ENCODE measurements at regions not wholly inside any gene's neighbourhood (a gene's known extent, or its start where the extent isn't known, plus 50 kb on each side); places are given as distances from the start of the nearest gene placed in this dataset.

DNA sequence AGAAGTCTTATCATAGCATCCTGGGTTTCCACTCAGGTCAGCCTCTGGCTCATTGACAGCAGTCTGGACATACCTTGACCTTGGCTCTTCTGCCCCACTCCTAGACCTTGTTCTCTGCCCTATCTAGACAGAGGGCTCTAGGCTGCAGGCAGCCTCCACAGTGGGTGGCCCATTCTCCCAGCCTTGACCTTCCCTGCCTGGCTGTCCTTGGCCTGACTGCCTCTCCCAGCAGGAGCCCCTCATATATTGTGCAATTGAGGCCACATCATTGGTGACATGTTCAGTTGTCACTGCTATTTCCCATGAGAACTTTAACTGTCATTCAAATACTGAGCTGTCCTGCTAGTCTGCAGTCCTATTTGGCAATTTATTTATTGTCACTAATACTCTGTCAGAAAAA is 503.4 kb downstream of the PLXNA4 start:
- Histone ChIP-seq H3K9me3 (no peaks in the 10 kb centered on the region), H3K27me3 (no peaks in the 10 kb centered on the region), H3K4me3 (no peak overlapping the region), H3K4me1 (no peaks in the 10 kb centered on the region), H3K36me3 (no peaks in the 10 kb centered on the region), H3K27ac (no peak overlapping the region)
- no peak for ATAC-seq
- intact Hi-C loops (cut with DNase I): no loop called here
- no peak for DNase-seq
- TF ChIP-seq, protein P1, sequence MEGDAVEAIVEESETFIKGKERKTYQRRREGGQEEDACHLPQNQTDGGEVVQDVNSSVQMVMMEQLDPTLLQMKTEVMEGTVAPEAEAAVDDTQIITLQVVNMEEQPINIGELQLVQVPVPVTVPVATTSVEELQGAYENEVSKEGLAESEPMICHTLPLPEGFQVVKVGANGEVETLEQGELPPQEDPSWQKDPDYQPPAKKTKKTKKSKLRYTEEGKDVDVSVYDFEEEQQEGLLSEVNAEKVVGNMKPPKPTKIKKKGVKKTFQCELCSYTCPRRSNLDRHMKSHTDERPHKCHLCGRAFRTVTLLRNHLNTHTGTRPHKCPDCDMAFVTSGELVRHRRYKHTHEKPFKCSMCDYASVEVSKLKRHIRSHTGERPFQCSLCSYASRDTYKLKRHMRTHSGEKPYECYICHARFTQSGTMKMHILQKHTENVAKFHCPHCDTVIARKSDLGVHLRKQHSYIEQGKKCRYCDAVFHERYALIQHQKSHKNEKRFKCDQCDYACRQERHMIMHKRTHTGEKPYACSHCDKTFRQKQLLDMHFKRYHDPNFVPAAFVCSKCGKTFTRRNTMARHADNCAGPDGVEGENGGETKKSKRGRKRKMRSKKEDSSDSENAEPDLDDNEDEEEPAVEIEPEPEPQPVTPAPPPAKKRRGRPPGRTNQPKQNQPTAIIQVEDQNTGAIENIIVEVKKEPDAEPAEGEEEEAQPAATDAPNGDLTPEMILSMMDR (IDR thresholded peaks at IDR 0.05): no peak

DNA sequence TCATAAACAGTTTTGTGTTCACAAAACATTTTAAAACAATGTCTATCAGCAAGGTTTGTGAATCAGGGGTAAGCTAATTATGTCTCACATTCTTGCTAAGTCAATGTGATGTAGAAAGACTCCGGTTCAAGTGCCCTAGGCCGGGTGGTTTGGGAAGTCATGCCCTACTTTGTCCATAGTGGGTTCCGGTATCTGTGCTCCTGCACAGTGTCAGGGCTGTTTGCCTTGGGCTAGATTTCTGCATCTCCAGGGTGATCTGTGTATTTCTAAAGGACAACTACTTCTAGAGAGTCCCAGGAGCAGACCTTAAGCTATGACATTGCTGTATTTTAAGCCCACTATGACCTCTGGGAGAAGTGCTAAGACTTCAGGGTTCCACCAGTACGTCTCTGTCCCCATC is 504.1 kb downstream of the PLXNA4 start:
- Histone ChIP-seq H3K36me3 (no peaks in the 10 kb centered on the region), H3K27ac (no peak overlapping the region), H3K4me1 (no peaks in the 10 kb centered on the region), H3K27me3 (no peaks in the 10 kb centered on the region), H3K9me3 (no peaks in the 10 kb centered on the region), H3K4me3 (no peak overlapping the region)
- intact Hi-C loops (cut with DNase I): no loop called here
- TF ChIP-seq, protein P1 (IDR thresholded peaks at IDR 0.05): no peak
- no peak for ATAC-seq
- no peak for DNase-seq

DNA sequence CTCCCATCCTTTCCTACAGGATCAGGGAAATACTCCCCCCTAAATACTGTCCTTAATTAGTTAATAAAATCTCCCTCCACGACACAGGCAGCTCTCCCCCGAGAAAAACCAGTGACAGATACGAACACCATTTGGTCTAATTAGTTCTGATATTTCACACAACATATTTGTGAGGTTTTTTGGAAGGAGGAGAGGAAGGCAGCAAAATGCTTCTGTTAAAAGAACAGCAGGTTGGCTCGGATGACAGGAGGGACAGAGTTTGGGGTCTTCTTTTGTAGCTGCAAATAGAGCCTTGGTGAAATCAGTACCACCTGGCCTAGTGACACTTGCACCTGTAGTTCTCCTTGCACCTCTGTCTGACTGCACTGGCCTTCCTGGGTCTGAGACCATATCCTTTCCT is 507.0 kb downstream of the PLXNA4 start:
- no peaks in the 10 kb centered on the region for H3K9me3 ChIP-seq

DNA sequence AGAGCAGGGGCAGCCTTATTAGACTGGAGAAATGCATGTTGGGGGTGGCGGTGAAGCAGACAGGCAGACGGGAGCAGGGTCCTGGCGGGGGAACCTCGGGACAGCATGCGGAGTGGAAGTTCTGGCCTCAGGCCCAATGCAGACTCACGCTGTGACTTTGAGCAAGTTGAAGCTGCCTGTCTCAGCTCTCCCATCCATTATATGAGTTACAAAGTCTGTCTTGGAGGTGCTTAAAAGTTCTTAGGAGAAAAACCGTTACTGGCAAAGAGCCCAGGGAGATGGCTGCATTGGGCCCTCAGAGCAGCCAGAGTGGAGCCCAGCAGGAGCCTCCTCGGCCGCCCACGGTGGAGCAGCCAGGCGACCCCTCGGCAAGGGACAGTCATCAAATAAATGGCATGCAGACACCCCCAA is 509.5 kb downstream of the PLXNA4 start:
- intact Hi-C loops (cut with DNase I): no loop called here
- no peak for ATAC-seq

More for the DNA sequence above, 507.0 kb downstream of the PLXNA4 start:
- no peak for DNase-seq
- Histone ChIP-seq H3K4me1 (peaks cover 6% of the 10 kb centered on the region), H3K4me3 (no peak overlapping the region), H3K27ac (no peak overlapping the region), H3K36me3 (no peaks in the 10 kb centered on the region), H3K27me3 (no peaks in the 10 kb centered on the region)
- intact Hi-C loops (cut with DNase I): no loop called here
- TF ChIP-seq, protein P1 (IDR thresholded peaks at IDR 0.05): no peak
- no peak for ATAC-seq

DNA sequence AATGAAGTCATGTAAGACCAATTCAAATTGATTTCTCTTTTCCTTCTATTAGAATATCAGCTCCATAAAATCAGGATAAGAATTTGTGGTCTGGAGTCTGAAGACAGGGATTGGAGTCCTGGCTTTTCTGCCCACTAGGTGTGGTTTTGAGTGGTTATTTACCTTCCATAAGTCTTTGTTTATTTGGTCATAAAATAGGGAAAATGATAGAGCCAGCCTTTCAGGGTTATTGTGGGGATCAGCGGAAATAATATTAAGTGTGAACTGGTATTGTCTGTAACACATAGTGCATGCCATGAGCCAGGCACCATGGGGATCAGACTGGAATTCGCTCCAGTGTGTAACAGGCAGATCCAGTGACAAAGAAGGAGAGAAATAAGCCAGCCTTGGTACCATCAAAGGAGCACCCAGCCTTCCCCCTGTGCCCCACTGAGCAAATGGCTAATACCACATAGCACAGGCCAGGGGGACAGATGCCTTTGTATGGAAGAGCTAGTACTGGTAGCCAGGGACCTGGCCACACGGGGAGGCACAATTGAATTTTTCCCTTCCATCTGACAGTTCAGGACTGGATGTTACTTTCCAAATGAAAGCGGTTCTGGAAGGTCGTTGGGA is 509.7 kb upstream of the PODXL start:
- TF ChIP-seq, protein P1 (IDR thresholded peaks at IDR 0.05): no peak
- ATAC-seq: no peak
- intact Hi-C loops (cut with DNase I): no loop called here
- Histone ChIP-seq H3K27ac (no peak overlapping the region), H3K4me3 (no peak overlapping the region), H3K27me3 (no peaks in the 10 kb centered on the region), H3K9me3 (no peaks in the 10 kb centered on the region), H3K36me3 (no peaks in the 10 kb centered on the region), H3K4me1 (peaks cover 6% of the 10 kb centered on the region)
- DNase-seq: no peak

More for the DNA sequence above, 509.5 kb downstream of the PLXNA4 start:
- Histone ChIP-seq H3K9me3 (no peaks in the 10 kb centered on the region), H3K36me3 (no peaks in the 10 kb centered on the region), H3K4me3 (no peak overlapping the region), H3K27ac (no peak overlapping the region), H3K4me1 (peaks cover 6% of the 10 kb centered on the region), H3K27me3 (no peaks in the 10 kb centered on the region)
- TF ChIP-seq, protein P1 (IDR thresholded peaks at IDR 0.05): no peak
- no peak for DNase-seq
